PC-3 (cell line): ENCODE measurements at regions not wholly inside any gene's neighbourhood (a gene's known extent, or its start where the extent isn't known, plus 50 kb on each side); places are given as distances from the start of the nearest gene placed in this dataset.

Source experiments
- EZH2 ChIP-seq: fragments of 300-600 bp; sonication (generic); IDR thresholded peaks from one replicate; pipeline ENCODE4 v1.6.1; 2017; ENCODE audit warnings: antibody characterized with exemption, mild to moderate bottlenecking, low read length; ENCODE audit not compliant: unreplicated experiment
- EZH2phosphoT487 ChIP-seq: fragments of 300-600 bp; sonication (generic); IDR thresholded peaks from 2 replicates; pipeline ENCODE4 v1.6.1; 2018; ENCODE audit warnings: mild to moderate bottlenecking, antibody characterized with exemption, low read length, borderline replicate concordance
- TF ChIP-seq, protein P1 (sequence below): fragments of 300-600 bp; sonication (generic); conservative IDR thresholded peaks from 2 replicates; pipeline ENCODE4 v1.5.1; 2017; ENCODE audit warnings: antibody characterized with exemption, low read depth, mild to moderate bottlenecking, low read length

DNA sequence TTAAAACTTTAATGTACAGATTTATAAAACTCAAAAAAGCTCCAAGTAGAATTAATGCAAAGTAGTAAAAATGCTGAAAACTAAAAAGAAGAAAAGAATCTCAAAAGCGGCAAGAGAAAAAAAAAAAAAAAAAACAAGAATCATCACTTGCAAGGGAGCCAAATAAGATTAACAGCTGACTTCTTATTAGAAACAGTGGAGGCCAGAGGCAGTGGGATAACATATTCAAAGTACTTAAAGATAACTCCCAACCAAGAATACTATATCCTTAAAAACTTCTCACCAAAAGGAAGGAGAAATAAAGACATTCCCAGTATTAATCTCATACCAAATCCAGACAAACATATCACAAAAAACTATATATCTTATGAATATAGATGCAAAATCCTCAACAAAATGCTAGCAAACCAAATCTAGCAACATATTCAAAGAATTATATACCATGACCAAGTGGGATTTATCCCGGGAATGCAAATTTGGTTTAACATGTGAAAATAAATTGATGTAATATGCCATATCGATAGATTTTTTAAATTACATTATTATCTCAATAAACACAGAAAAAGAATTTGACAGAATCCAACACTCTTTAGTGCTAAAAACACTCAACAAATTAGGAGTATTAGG, 62.7 kb downstream of the CAMK2N1 start:
- TF ChIP-seq, protein P1, sequence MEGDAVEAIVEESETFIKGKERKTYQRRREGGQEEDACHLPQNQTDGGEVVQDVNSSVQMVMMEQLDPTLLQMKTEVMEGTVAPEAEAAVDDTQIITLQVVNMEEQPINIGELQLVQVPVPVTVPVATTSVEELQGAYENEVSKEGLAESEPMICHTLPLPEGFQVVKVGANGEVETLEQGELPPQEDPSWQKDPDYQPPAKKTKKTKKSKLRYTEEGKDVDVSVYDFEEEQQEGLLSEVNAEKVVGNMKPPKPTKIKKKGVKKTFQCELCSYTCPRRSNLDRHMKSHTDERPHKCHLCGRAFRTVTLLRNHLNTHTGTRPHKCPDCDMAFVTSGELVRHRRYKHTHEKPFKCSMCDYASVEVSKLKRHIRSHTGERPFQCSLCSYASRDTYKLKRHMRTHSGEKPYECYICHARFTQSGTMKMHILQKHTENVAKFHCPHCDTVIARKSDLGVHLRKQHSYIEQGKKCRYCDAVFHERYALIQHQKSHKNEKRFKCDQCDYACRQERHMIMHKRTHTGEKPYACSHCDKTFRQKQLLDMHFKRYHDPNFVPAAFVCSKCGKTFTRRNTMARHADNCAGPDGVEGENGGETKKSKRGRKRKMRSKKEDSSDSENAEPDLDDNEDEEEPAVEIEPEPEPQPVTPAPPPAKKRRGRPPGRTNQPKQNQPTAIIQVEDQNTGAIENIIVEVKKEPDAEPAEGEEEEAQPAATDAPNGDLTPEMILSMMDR: no peak
- TF ChIP-seq EZH2: no peak
- TF ChIP-seq EZH2phosphoT487: no peak
